GM12878 (cell line): ENCODE measurements at regions not wholly inside any gene's neighbourhood (a gene's known extent, or its start where the extent isn't known, plus 50 kb on each side); places are given as distances from the start of the nearest gene placed in this dataset.

Experiments used
- ATAC-seq: fragments of 200-7000 bp; cut with Tn5 transposase; 3 replicates; pipeline ENCODE4 v1.9.1; 2020; ENCODE audit warnings: mild to moderate bottlenecking, moderate library complexity
- BruUV-seq: library from RNA; stranded (reverse); fragments of 400-500 nt; replicated peaks from 2 replicates; lab custom pipeline; 2021; lab: Mats Ljungman, UMichigan
- CTCF ChIA-PET: fragments of 300-600 bp; sonication (Branson Sonifier 250); formaldehyde crosslinking; extraction: SDS; loops from one replicate; lab custom pipeline; 2021; ENCODE audit warnings: inconsistent platforms; lab: Yijun Ruan, JAX
- POLR2A ChIA-PET: fragments of 350-600 bp; formaldehyde crosslinking; extraction: SDS; loops from one replicate; lab custom pipeline; 2021; ENCODE audit warnings: inconsistent platforms; lab: Charles Lee
- RAD21 ChIA-PET: fragments of 300-600 bp; sonication (Branson Sonifier 250); formaldehyde crosslinking; loops from one replicate; lab custom pipeline; 2023; ENCODE audit warnings: antibody characterized with exemption; ENCODE audit not compliant: unreplicated experiment; lab: Charles Lee
- SMC1A ChIA-PET: fragments of 300-600 bp; sonication (Branson Sonifier 250); formaldehyde crosslinking; loops from one replicate; lab custom pipeline; 2023; ENCODE audit not compliant: unreplicated experiment, uncharacterized antibody; lab: Charles Lee
- DNase-seq: peaks from one replicate; pipeline ENCODE4 v3.0.0-alpha.2; 2011; ENCODE audit warnings: low read depth, low spot score
- FAIRE-seq: peaks from 3 replicates; lab custom pipeline; 2011; peaks lifted over from hg19 to GRCh38; lab: Jason Lieb, UNC
- H2AFZ ChIP-seq: 2 replicates; pipeline ENCODE4 v1.6.0; 2011; ENCODE audit warnings: low read depth, low read length, control low read depth; ENCODE audit not compliant: control insufficient read depth
- H3K27ac ChIP-seq: 2 replicates; pipeline ENCODE4 v1.5.1; 2011; ENCODE audit warnings: control low read depth; ENCODE audit not compliant: control insufficient read depth, insufficient read depth
- H3K27me3 ChIP-seq, 2 experiments: replicated peaks in 1 of 2; 2 replicates each; pipeline versions ENCODE4 v1.6.0 to v1.6.1; 2011; ENCODE audit warnings: low read length in 1 of 2; ENCODE audit not compliant: control insufficient read depth in 2 of 2, insufficient read depth in 2 of 2
- H3K36me3 ChIP-seq, 2 experiments: 2 replicates each; pipeline ENCODE4 v1.5.1; 2011; ENCODE audit warnings: low read length in 1 of 2; ENCODE audit not compliant: control insufficient read depth in 2 of 2, insufficient read depth in 2 of 2
- H3K4me1 ChIP-seq: 2 replicates; pipeline ENCODE4 v1.6.1; 2011; ENCODE audit warnings: mild to moderate bottlenecking, low read length, moderate library complexity, mixed read lengths; ENCODE audit not compliant: control insufficient read depth, insufficient read depth
- H3K4me2 ChIP-seq: 2 replicates; pipeline ENCODE4 v1.6.0; 2011; ENCODE audit warnings: control low read depth; ENCODE audit not compliant: control insufficient read depth, insufficient read depth
- H3K4me3 ChIP-seq: fragments of 200-600 bp; sonication (generic); 2 replicates; pipeline ENCODE4 v1.5.1; 2016
- H3K79me2 ChIP-seq: 2 replicates; pipeline ENCODE4 v1.6.0; 2011; ENCODE audit warnings: low read length; ENCODE audit not compliant: control insufficient read depth, insufficient read depth
- H3K9ac ChIP-seq: 2 replicates; pipeline ENCODE4 v1.8.0; 2011; ENCODE audit warnings: low read length, control low read depth, mixed read lengths; ENCODE audit not compliant: control insufficient read depth, insufficient read depth
- H3K9me3 ChIP-seq: replicated peaks from 3 replicates; pipeline ENCODE4 v1.5.1; 2011; ENCODE audit warnings: mild to moderate bottlenecking, low read length; ENCODE audit not compliant: control insufficient read depth, insufficient read depth
- H4K20me1 ChIP-seq: 2 replicates; pipeline ENCODE4 v1.6.0; 2011; ENCODE audit not compliant: control insufficient read depth, insufficient read depth
- BACH1 ChIP-seq: fragments of 450-650 bp; IDR thresholded peaks from 2 replicates; pipeline ENCODE4 v1.6.1; 2017; ENCODE audit warnings: mild to moderate bottlenecking, borderline replicate concordance
- MTA2 ChIP-seq: fragments of 450-650 bp; IDR thresholded peaks from 2 replicates; pipeline ENCODE4 v1.6.1; 2016; ENCODE audit warnings: low read depth, mild to moderate bottlenecking, moderate library complexity
- MTA3 ChIP-seq: IDR thresholded peaks from 2 replicates; pipeline ENCODE4 v1.6.1; 2012; ENCODE audit warnings: low read length, inconsistent platforms, borderline replicate concordance
- POLR2AphosphoS2 ChIP-seq: IDR thresholded peaks from 2 replicates; pipeline ENCODE4 v1.6.1; 2011; ENCODE audit warnings: low read depth, mild to moderate bottlenecking, low read length, improper control_type of control experiment, moderate library complexity
- SIN3A ChIP-seq: IDR thresholded peaks from 2 replicates; pipeline ENCODE4 v1.6.1; 2012; ENCODE audit warnings: low read depth, low read length, improper control_type of control experiment
- USF2 ChIP-seq: IDR thresholded peaks from 2 replicates; pipeline ENCODE4 v1.6.1; 2011; ENCODE audit warnings: low read depth, low read length, improper control_type of control experiment, borderline replicate concordance
- WRNIP1 ChIP-seq: IDR thresholded peaks from 2 replicates; pipeline ENCODE4 v1.6.1; 2011; ENCODE audit warnings: low read depth, low read length, improper control_type of control experiment, borderline replicate concordance
- ZNF274 ChIP-seq: IDR thresholded peaks from one replicate; pipeline ENCODE4 v1.8.0; 2011; ENCODE audit not compliant: insufficient read length, insufficient read depth
- WGBS: methylation state at CpG from one replicate; pipeline ENCODE4 v1.1.6; 2016; ENCODE audit warnings: low lambda C conversion rate; ENCODE audit not compliant: insufficient replicate concordance, insufficient coverage; ENCODE audit errors: missing lambda C conversion rate; 5-methylcytosine and 5-hydroxymethylcytosine counted together
- in situ Hi-C: fragments of 300-500 bp; cut with MboI; formaldehyde crosslinking; loops from 9 replicates; pipeline ENCODE4 v1.14.3; 2018; ENCODE audit warnings: mixed read lengths
- intact Hi-C: fragments of 100-400 bp; cut with micrococcal nuclease; formaldehyde crosslinking; loops from one replicate; pipeline ENCODE4 v1.14.2; 2022; ENCODE audit not compliant: unreplicated experiment

- POLR2A ChIA-PET = no interaction called here
- in situ Hi-C loops = no loop called here
- DNase-seq (no peak), ATAC-seq (no peak), FAIRE-seq (no peak)
- 44% methylated on average over 5 of the region's 5 CpGs for WGBS
- no peak overlapping the region for H3K27ac ChIP-seq
- no peak overlapping the region for H2AFZ ChIP-seq
- intact Hi-C loops = no loop called here
- no peaks in the 10 kb centered on the region for H3K79me2 ChIP-seq
- H3K4me3 ChIP-seq = no peak overlapping the region
- CTCF ChIA-PET = no interaction called here
- H3K4me1 ChIP-seq = no peaks in the 10 kb centered on the region
- RAD21 ChIA-PET = no interaction called here
- TF ChIP-seq ZNF274 (no peak), BACH1 (no peak), USF2 (no peak)
- H3K4me2 ChIP-seq = no peak overlapping the region
- no peaks in the 10 kb centered on the region for H3K27me3 ChIP-seq
- H4K20me1 ChIP-seq = no peaks in the 10 kb centered on the region
- no TSS peak for BruUV-seq
- no peak overlapping the region for H3K9ac ChIP-seq
- H3K36me3 ChIP-seq = no peaks in the 10 kb centered on the region
- SMC1A ChIA-PET = interaction anchor here (0.7 kb wide), 1 partner anchor 9 kb away, joined by 3 read pairs; no protein-coding TSS in a partner anchor
- no peaks in the 10 kb centered on the region for H3K9me3 ChIP-seq
Measured at GRCh38 chr14:38735005-38735404, 368.0 kb downstream of the SEC23A start.

GRCh38 chr14:38731962-38732361 is 371.1 kb downstream of the SEC23A start:
- intact Hi-C loops (no loop called here), in situ Hi-C loops (no loop called here)
- no peak overlapping the region for H2AFZ ChIP-seq
- no TSS peak for BruUV-seq
- H3K4me1 ChIP-seq = no peaks in the 10 kb centered on the region
- H4K20me1 ChIP-seq = no peaks in the 10 kb centered on the region
- FAIRE-seq (no peak), DNase-seq (no peak), ATAC-seq (no peak)
- no peak overlapping the region for H3K4me3 ChIP-seq
- H3K27ac ChIP-seq = no peak overlapping the region
- no peaks in the 10 kb centered on the region for H3K79me2 ChIP-seq
- no peak overlapping the region for H3K4me2 ChIP-seq
- 0% methylated on average over 1 of the region's 1 CpG for WGBS
- ChIA-PET SMC1A (no interaction called here), RAD21 (no interaction called here), POLR2A (no interaction called here), CTCF (no interaction called here)
- no peaks in the 10 kb centered on the region for H3K27me3 ChIP-seq
- H3K36me3 ChIP-seq = no peaks in the 10 kb centered on the region
- no peaks in the 10 kb centered on the region for H3K9me3 ChIP-seq
- TF ChIP-seq MTA3 (no peak), POLR2AphosphoS2 (no peak), MTA2 (no peak), SIN3A (no peak), WRNIP1 (no peak)
- TF ChIP-seq, all 136 proteins: peak for 0
- H3K9ac ChIP-seq = no peak overlapping the region
